ENCODE measurements at regions not wholly inside any gene's neighbourhood (a gene's known extent, or its start where the extent isn't known, plus 50 kb on each side); places are given as distances from the start of the nearest gene placed in this dataset.

DNA sequence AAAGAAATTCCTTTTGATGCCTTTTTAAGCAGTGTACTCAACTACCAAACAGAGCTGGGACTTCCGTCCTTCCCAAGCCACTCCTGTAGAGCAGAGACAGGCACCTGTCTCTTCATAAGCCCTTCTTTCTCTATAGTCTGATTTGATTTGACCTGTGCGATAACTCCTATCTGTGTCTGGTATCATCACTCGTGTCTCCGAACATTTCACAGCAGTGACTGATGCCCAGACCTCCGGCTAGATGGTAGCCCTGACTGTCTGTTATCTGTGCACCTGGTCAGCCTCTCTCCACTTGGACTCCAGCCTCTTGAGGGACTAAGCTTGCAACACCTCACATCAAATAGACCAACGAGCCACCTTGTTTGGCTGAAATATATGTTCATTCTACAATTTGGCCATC lies 316.2 kb upstream of the ZNF507 start:
- TF ChIP-seq, protein P1, sequence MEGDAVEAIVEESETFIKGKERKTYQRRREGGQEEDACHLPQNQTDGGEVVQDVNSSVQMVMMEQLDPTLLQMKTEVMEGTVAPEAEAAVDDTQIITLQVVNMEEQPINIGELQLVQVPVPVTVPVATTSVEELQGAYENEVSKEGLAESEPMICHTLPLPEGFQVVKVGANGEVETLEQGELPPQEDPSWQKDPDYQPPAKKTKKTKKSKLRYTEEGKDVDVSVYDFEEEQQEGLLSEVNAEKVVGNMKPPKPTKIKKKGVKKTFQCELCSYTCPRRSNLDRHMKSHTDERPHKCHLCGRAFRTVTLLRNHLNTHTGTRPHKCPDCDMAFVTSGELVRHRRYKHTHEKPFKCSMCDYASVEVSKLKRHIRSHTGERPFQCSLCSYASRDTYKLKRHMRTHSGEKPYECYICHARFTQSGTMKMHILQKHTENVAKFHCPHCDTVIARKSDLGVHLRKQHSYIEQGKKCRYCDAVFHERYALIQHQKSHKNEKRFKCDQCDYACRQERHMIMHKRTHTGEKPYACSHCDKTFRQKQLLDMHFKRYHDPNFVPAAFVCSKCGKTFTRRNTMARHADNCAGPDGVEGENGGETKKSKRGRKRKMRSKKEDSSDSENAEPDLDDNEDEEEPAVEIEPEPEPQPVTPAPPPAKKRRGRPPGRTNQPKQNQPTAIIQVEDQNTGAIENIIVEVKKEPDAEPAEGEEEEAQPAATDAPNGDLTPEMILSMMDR (IDR thresholded peaks at IDR 0.05; ENCODE audit: insufficient read depth, low read depth, low read length) = no peak
- TF ChIP-seq EZH2 (IDR thresholded peaks at IDR 0.05; ENCODE audit: insufficient read depth, low read length) = no peak

Data from astrocyte (in vitro differentiated cells and primary cell).